NT2/D1 (cell line): ENCODE measurements at regions not wholly inside any gene's neighbourhood (a gene's known extent, or its start where the extent isn't known, plus 50 kb on each side); places are given as distances from the start of the nearest gene placed in this dataset.

Experiments
- YY1 ChIP-seq: IDR thresholded peaks from 2 replicates; pipeline ENCODE4 v1.6.1; 2011; ENCODE audit not compliant: insufficient read length, insufficient read depth
- ZNF274 ChIP-seq: IDR thresholded peaks from 2 replicates; pipeline ENCODE4 v1.6.1; 2011; ENCODE audit warnings: mild to moderate bottlenecking, low read depth, low read length

GRCh38 chrX:45912316-45912715 lies 632.9 kb downstream of the ZNF674 start:
- TF ChIP-seq YY1 (no peak), ZNF274 (no peak)
